ENCODE measurements at regions not wholly inside any gene's neighbourhood (a gene's known extent, or its start where the extent isn't known, plus 50 kb on each side); places are given as distances from the start of the nearest gene placed in this dataset.

- H2BK5ac ChIP-seq (ENCODE audit: insufficient read length, low read length) = no peak overlapping the region
- no peak overlapping the region for H2BK15ac ChIP-seq (ENCODE audit: low read depth, low read length)
- H3K79me1 ChIP-seq (ENCODE audit: insufficient read depth, low read depth, low read length, poor library complexity, severe bottlenecking) = no peaks in the 10 kb centered on the region
- H4K20me1 ChIP-seq (ENCODE audit: control insufficient read depth, insufficient read depth, insufficient read length) = no peaks in the 10 kb centered on the region
- no peak overlapping the region for H2AK5ac ChIP-seq (ENCODE audit: insufficient read length, low read length)
- peaks cover 0 to 6% of the 10 kb centered on the region in 2 experiments; a peak in 1 of 5 replicates for H3K9me3 Mint-ChIP-seq
- no peak overlapping the region for H3K18ac ChIP-seq (ENCODE audit: insufficient read length, low read depth, low read length)
- H3K23ac ChIP-seq (ENCODE audit: insufficient read length, low read depth, low read length) = no peak overlapping the region
- no peaks in the 10 kb centered on the region for H3K4me1 ChIP-seq (ENCODE audit: insufficient read depth, low read length)
- WGBS (ENCODE audit: extremely low coverage, insufficient read length, low lambda C conversion rate) = no CpG with 5 or more reads among the region's 5 CpGs
- peaks cover 3 to 6% of the 10 kb centered on the region in 2 experiments; a peak in 3 of 4 replicates for H3K4me1 Mint-ChIP-seq
- H4K5ac ChIP-seq (ENCODE audit: insufficient read length, low read depth, low read length) = no peak overlapping the region
- H3K27me3 ChIP-seq (ENCODE audit: insufficient read depth, low read length) = no peaks in the 10 kb centered on the region
- H2BK120ac ChIP-seq (ENCODE audit: low read depth, low read length, poor library complexity, severe bottlenecking) = no peak overlapping the region
- H3T11ph ChIP-seq (ENCODE audit: low read length) = no peak overlapping the region
- H3K27me3 Mint-ChIP-seq (ENCODE audit: low read depth) = no peaks in the 10 kb centered on the region; the same call in 1 of the 2 replicates
- H3K14ac ChIP-seq (ENCODE audit: insufficient read depth, low read length) = no peak overlapping the region
- DNase-seq = no peak
- no peak overlapping the region for H3K27ac Mint-ChIP-seq
- no peak overlapping the region for H3K27ac ChIP-seq (ENCODE audit: insufficient read length, low read depth, low read length)
- H3K9ac ChIP-seq (ENCODE audit: extremely low read depth, insufficient read length, low read length) = no peak overlapping the region
- no peak overlapping the region for H4K91ac ChIP-seq (ENCODE audit: insufficient read length, low read depth, low read length)
- H3K4me2 ChIP-seq (ENCODE audit: insufficient read depth, insufficient read length, low read length) = no peak overlapping the region
- H4K8ac ChIP-seq (replicated peaks; ENCODE audit: insufficient read length, low read depth, low read length) = no peak overlapping the region
- no peak for TF ChIP-seq CTCF (conservative IDR thresholded peaks at IDR 0.05)
- no peak overlapping the region for H3K56ac ChIP-seq (ENCODE audit: insufficient read length, low read depth, low read length)
- no peaks in the 10 kb centered on the region for H3K9me3 ChIP-seq (ENCODE audit: control insufficient read depth, low read depth, low read length)
- H2BK20ac ChIP-seq (ENCODE audit: low read depth, low read length, poor library complexity, severe bottlenecking) = no peak overlapping the region
- H3K79me2 ChIP-seq (ENCODE audit: insufficient read depth, low read length) = no peaks in the 10 kb centered on the region
- H3K23me2 ChIP-seq (ENCODE audit: insufficient read length, low read depth, low read length, poor library complexity, severe bottlenecking) = no peaks in the 10 kb centered on the region
- H2AFZ ChIP-seq (ENCODE audit: low read length) = no peak overlapping the region
- peak overlapping the region; percentile 59 for H2BK12ac ChIP-seq (ENCODE audit: insufficient read length, low read depth, low read length)
- peaks cover 0 to 5% (median 2%) of the 10 kb centered on the region in 3 experiments; a peak in 1 of 7 replicates for H3K36me3 Mint-ChIP-seq (ENCODE audit: insufficient read depth in 1 of 3, low read depth in 3 of 3)
- no peak overlapping the region for H3K4ac ChIP-seq (ENCODE audit: low read depth, low read length)
- no peak overlapping the region for H3K4me3 Mint-ChIP-seq
Observed at GRCh38 chr2:7118606-7119131, 201.5 kb downstream of the RNF144A start.

All from H9 (cell line).